HUES6 (cell line): ENCODE measurements at regions not wholly inside any gene's neighbourhood (a gene's known extent, or its start where the extent isn't known, plus 50 kb on each side); places are given as distances from the start of the nearest gene placed in this dataset.
"Not testable (repeated sequence)": the region's sequence is repeated elsewhere in the genome, so short reads cannot be mapped to it uniquely, and the experiment has no call there.

Source experiments
- H3K27ac ChIP-seq: 2 replicates; pipeline ENCODE4 v1.7.0; 2013; ENCODE audit warnings: low read depth, mild to moderate bottlenecking, low read length, inconsistent platforms
- H3K27me3 ChIP-seq: 2 replicates; pipeline ENCODE4 v1.6.1; 2013; ENCODE audit warnings: low read length; ENCODE audit not compliant: control insufficient read depth, insufficient read depth
- H3K36me3 ChIP-seq: 2 replicates; pipeline ENCODE4 v1.6.1; 2013; ENCODE audit warnings: low read length; ENCODE audit not compliant: control insufficient read depth, insufficient read depth
- H3K4me1 ChIP-seq: 2 replicates; pipeline ENCODE4 v1.6.1; 2013; ENCODE audit warnings: low read length; ENCODE audit not compliant: control insufficient read depth, insufficient read depth
- H3K4me3 ChIP-seq: 2 replicates; pipeline ENCODE4 v1.5.1; 2013; ENCODE audit warnings: low read depth, low read length
- H3K9ac ChIP-seq: one replicate; pipeline ENCODE4 v1.6.1; 2013; ENCODE audit warnings: mild to moderate bottlenecking, low read length
- H3K9me3 ChIP-seq: 2 replicates; pipeline ENCODE4 v1.6.1; 2013; ENCODE audit warnings: low read depth, low read length; ENCODE audit not compliant: control insufficient read depth, insufficient read depth

GRCh38 chr1:228546541-228547463 is 59.6 kb downstream of the RNF187 start:
- Histone ChIP-seq H3K27ac (no peak overlapping the region), H3K36me3 (no peaks in the 10 kb centered on the region), H3K4me3 (no peak overlapping the region), H3K4me1 (no peaks in the 10 kb centered on the region), H3K9me3 (peaks cover 4% of the 10 kb centered on the region; the same call in 1 of the 2 replicates), H3K9ac (no peak overlapping the region), H3K27me3 (peaks cover 79% of the 10 kb centered on the region)

GRCh38 chr1:228547464-228547792 is 60.2 kb downstream of the RNF187 start:
- Histone ChIP-seq H3K9ac (no peak overlapping the region), H3K4me1 (no peaks in the 10 kb centered on the region), H3K27me3 (peaks cover 79% of the 10 kb centered on the region)

DNA sequence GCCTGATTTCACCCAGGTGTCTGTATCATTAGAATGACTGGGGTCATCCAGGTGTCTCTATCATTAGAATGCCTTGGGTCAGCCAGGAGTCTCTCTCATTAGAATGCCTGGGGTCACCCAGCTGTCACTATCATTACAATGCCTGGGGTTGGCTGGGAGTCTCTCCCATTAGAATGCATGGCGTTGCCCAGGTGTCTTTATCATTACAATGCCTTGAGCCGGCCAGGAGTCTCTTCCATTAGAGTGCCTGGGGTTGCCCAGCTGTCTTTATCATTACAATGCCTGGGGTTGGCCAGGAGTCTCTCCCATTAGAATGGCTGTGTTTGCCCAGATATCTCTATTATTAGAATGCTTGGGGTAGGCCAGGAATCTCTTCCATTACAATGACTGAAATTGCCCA is 61.6 kb downstream of the RNF187 start:
- H3K36me3 ChIP-seq, result no peaks in the 10 kb centered on the region
- no peak overlapping the region for H3K27ac ChIP-seq
- H3K27me3 ChIP-seq, result peaks cover 78% of the 10 kb centered on the region
- H3K4me3 ChIP-seq, result no peak overlapping the region
- no peaks in the 10 kb centered on the region for H3K4me1 ChIP-seq
- peaks cover 4% of the 10 kb centered on the region; the same call in 1 of the 2 replicates for H3K9me3 ChIP-seq
- H3K9ac ChIP-seq, result no peak overlapping the region

More at GRCh38 chr1:228547464-228547792, 60.2 kb downstream of the RNF187 start:
- H3K9me3 ChIP-seq, result peaks cover 4% of the 10 kb centered on the region; the same call in 1 of the 2 replicates
- H3K27ac ChIP-seq, result no peak overlapping the region
- no peak overlapping the region for H3K4me3 ChIP-seq
- H3K36me3 ChIP-seq, result no peaks in the 10 kb centered on the region

DNA sequence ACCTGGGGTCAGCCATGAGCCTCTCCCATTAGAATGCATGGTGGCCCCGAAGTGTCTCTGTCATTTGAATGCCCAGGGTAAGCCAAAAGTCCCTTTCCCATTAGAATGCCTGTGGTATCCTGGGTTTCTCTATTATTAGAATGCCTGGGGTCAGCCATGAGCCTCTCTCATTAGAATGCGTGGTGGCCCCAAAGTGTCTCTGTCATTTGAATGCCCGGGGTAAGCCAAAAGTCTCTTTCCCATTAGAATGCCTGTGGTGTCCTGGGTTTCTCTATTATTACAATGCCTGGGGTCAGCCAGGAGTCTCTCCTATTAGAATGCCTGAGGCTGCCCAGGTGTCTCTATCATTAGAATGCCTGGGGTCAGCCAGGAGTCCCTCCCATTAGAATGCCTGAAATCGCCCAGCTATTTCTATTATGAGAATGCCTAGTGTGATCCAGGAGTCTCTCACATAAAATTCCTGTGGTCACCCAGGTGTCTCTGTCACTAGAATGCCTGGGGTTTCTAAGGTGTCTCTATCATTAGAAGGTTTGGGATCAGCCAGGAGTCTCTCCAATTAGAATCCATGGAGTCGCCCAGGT is 65.5 kb downstream of the RNF187 start:
- H3K9me3 ChIP-seq, result peaks cover 12% of the 10 kb centered on the region; the same call in 1 of the 2 replicates
- no peak overlapping the region for H3K27ac ChIP-seq
- H3K36me3 ChIP-seq, result no peaks in the 10 kb centered on the region
- peaks cover 65% of the 10 kb centered on the region for H3K27me3 ChIP-seq
- H3K4me1 ChIP-seq, result no peaks in the 10 kb centered on the region
- H3K4me3 ChIP-seq, result no peak overlapping the region
- no peak overlapping the region for H3K9ac ChIP-seq

DNA sequence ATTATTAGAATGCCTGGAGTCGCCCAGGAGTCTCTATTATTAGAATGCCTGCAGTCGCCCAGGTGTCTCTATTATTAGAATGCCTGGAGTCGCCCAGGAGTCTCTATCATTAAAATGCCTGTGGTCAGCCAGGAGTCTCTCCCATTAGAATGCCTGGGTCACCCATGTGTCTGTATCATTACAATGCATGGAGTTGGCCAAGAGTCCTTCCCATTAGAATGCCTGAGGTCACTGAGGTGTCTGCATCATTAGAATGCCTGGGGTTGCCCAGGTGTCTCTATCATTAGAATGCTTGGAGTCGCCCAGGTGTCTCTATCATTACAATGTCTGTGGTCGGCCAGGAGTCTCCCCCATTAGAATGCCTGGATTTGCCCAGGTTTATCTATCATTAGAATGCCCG is 66.9 kb downstream of the RNF187 start:
- Histone ChIP-seq H3K27me3 (peaks cover 61% of the 10 kb centered on the region), H3K36me3 (no peaks in the 10 kb centered on the region), H3K9me3 (peaks cover 9% of the 10 kb centered on the region; the same call in 1 of the 2 replicates), H3K27ac (no peak overlapping the region), H3K4me1 (no peaks in the 10 kb centered on the region), H3K9ac (no peak overlapping the region), H3K4me3 (no peak overlapping the region)

- no peaks in the 10 kb centered on the region for H3K36me3 ChIP-seq
- H3K9ac ChIP-seq, result no peak overlapping the region
- H3K4me3 ChIP-seq, result peak overlapping the region; percentile 38
- H3K27me3 ChIP-seq, result peaks cover 54% of the 10 kb centered on the region
- H3K27ac ChIP-seq, result no peak overlapping the region
- H3K9me3 ChIP-seq, result peaks cover 9% of the 10 kb centered on the region; the same call in 1 of the 2 replicates
- no peaks in the 10 kb centered on the region for H3K4me1 ChIP-seq
Measured at GRCh38 chr1:228555074-228555994, 68.2 kb downstream of the RNF187 start.

DNA sequence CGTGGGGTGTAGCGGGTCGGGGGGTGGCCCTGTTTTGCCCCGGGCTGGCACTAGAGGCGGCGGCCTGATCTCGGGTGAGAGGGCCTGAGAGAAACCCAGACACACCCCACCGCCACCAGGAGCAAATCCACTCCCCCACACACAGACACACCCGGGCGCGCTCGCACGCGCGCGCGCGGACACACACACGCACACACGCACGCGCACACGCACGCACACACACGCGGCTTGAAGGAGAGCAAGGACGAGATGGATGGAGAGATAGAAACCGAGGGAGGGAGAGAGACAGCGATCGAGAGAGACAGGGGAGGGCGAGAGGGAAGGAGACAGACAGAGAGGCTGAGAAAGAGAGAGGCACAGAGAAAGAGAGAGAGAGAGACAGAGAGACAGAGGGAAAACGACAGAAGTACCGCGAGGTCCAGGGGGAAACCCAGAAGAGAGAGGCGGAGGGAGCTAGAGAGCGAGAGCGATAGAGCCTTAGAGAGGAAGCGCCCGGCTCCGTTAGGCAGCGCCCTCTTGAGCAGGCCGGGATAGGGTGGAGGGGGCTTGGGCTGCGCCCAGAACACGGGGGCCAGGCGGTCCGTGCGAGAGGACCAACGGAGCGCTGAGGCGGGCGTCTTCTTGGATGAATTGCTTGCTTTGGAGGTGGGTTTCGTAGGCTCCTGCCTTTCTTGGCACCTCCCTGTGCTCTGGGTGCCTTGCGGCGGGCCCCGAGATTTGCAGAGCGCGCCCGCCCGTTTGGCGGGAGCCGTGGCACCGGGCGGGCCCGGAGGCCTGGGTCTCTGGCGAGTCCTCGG is 69.7 kb downstream of the RNF187 start:
- not testable (repeated sequence) for H3K9ac ChIP-seq, H3K36me3 ChIP-seq, H3K9me3 ChIP-seq, H3K4me1 ChIP-seq, H3K27ac ChIP-seq
- peaks cover 39% of the 10 kb centered on the region for H3K27me3 ChIP-seq
- peak overlapping the region; percentile 56 for H3K4me3 ChIP-seq
